Esophagus muscularis mucosa (tissue), 4 donors: ENCODE measurements at regions not wholly inside any gene's neighbourhood (a gene's known extent, or its start where the extent isn't known, plus 50 kb on each side); places are given as distances from the start of the nearest gene placed in this dataset.

ENCODE experiments used
- EP300 ChIP-seq: sonication (generic); formaldehyde crosslinking; IDR thresholded peaks from one replicate; pipeline ENCODE4 v1.6.1; 2017; ENCODE audit warnings: antibody characterized with exemption
- POLR2A ChIP-seq: fragments of 450-650 bp; IDR thresholded peaks from one replicate; pipeline ENCODE4 v1.6.1; 2017; ENCODE audit warnings: antibody characterized with exemption, moderate library complexity, mild to moderate bottlenecking, low read depth
- POLR2AphosphoS5 ChIP-seq, 2 donors: sonication (generic); formaldehyde crosslinking; IDR thresholded peaks; one replicate each; pipeline ENCODE4 v1.6.1; 2017; ENCODE audit warnings: antibody characterized with exemption in 2 of 2
- TF ChIP-seq, protein P1 (sequence below), 3 experiments: fragments of 200-600 bp in 2 of 3; fragments of 450-650 bp in 1 of 3; sonication (generic) in 2 of 3; IDR thresholded peaks; one replicate each; pipeline ENCODE4 v1.5.1; 2017 to 2019; ENCODE audit warnings: antibody characterized with exemption in 3 of 3, mild to moderate bottlenecking in 2 of 3, moderate library complexity in 1 of 3

DNA sequence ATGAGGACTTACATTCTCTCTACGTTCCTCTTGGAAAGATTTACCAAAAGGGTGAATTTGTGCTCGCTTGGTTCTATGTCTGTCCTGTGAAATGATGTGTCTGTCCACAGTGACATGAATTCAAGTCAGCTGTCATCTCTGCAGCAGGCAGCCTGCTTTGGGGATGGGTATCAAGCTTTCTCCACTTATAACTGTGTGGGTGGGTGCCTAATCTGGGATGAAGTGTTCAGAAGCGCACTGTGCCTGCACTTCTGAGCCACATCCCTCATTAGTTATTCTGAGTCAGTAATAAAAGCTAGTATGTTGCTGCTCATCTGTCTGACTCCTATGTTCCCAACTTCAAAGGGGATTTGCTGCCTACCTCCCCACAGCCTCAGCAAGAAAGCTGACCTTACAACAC, 86.1 kb upstream of the TUBA3C start:
- TF ChIP-seq, protein P1, sequence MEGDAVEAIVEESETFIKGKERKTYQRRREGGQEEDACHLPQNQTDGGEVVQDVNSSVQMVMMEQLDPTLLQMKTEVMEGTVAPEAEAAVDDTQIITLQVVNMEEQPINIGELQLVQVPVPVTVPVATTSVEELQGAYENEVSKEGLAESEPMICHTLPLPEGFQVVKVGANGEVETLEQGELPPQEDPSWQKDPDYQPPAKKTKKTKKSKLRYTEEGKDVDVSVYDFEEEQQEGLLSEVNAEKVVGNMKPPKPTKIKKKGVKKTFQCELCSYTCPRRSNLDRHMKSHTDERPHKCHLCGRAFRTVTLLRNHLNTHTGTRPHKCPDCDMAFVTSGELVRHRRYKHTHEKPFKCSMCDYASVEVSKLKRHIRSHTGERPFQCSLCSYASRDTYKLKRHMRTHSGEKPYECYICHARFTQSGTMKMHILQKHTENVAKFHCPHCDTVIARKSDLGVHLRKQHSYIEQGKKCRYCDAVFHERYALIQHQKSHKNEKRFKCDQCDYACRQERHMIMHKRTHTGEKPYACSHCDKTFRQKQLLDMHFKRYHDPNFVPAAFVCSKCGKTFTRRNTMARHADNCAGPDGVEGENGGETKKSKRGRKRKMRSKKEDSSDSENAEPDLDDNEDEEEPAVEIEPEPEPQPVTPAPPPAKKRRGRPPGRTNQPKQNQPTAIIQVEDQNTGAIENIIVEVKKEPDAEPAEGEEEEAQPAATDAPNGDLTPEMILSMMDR (IDR thresholded peaks at IDR 0.05), result no peak
- no peak for TF ChIP-seq POLR2A
- no peak for TF ChIP-seq POLR2AphosphoS5 (IDR thresholded peaks at IDR 0.05)
- no peak for TF ChIP-seq EP300
